Keratinocyte (primary cell): ENCODE measurements at regions not wholly inside any gene's neighbourhood (a gene's known extent, or its start where the extent isn't known, plus 50 kb on each side); places are given as distances from the start of the nearest gene placed in this dataset.
"Not testable (repeated sequence)": the region's sequence is repeated elsewhere in the genome, so short reads cannot be mapped to it uniquely, and the experiment has no call there.

Source experiments
- DNase-seq: peaks from one replicate; pipeline ENCODE4 v3.0.0-alpha.2; 2011; ENCODE audit warnings: low read depth, missing footprints, low spot score
- FAIRE-seq: peaks from 2 replicates; lab custom pipeline; 2011; peaks lifted over from hg19 to GRCh38; lab: Jason Lieb, UNC
- H2AFZ ChIP-seq: 2 replicates; pipeline ENCODE4 v1.6.0; 2012; ENCODE audit warnings: low read length, control low read depth, inconsistent platforms; ENCODE audit not compliant: control insufficient read depth
- H3K27ac ChIP-seq: 2 replicates; pipeline ENCODE4 v1.5.1; 2011; ENCODE audit warnings: low read length; ENCODE audit not compliant: control insufficient read depth, insufficient read depth
- H3K27me3 ChIP-seq: 3 replicates; pipeline ENCODE4 v1.6.0; 2011; ENCODE audit warnings: low read length; ENCODE audit not compliant: control insufficient read depth, insufficient read depth; ENCODE audit errors: extremely low read depth
- H3K36me3 ChIP-seq, 2 experiments: 2 replicates in 1 of 2; 3 replicates in 1 of 2; pipeline ENCODE4 v1.5.1; 2011; ENCODE audit warnings: low read length in 2 of 2, mild to moderate bottlenecking in 1 of 2; ENCODE audit not compliant: control insufficient read depth in 2 of 2, insufficient read depth in 2 of 2; ENCODE audit errors: extremely low read depth in 1 of 2
- H3K4me1 ChIP-seq: 3 replicates; pipeline ENCODE4 v1.5.1; 2011; ENCODE audit warnings: low read length; ENCODE audit not compliant: control insufficient read depth, insufficient read depth; ENCODE audit errors: extremely low read depth
- H3K4me2 ChIP-seq: 3 replicates; pipeline ENCODE4 v1.6.0; 2011; ENCODE audit warnings: low read depth, low read length; ENCODE audit not compliant: control insufficient read depth, insufficient read depth; ENCODE audit errors: extremely low read depth
- H3K4me3 ChIP-seq, 3 experiments: fragments of 200-600 bp in 1 of 3; sonication (generic) in 1 of 3; 2 replicates in 2 of 3; 3 replicates in 1 of 3; pipeline ENCODE4 v1.5.1; 2011 to 2016; ENCODE audit warnings: low read length in 3 of 3, mild to moderate bottlenecking in 3 of 3, control low read depth in 2 of 3, inconsistent platforms in 1 of 3, low read depth in 1 of 3, mixed read lengths in 1 of 3, mixed run types in 1 of 3, moderate library complexity in 1 of 3; ENCODE audit not compliant: control insufficient read depth in 2 of 3, insufficient read depth in 2 of 3; ENCODE audit errors: extremely low read depth in 1 of 3
- H3K79me2 ChIP-seq: 2 replicates; pipeline ENCODE4 v1.6.0; 2012; ENCODE audit warnings: low read length; ENCODE audit not compliant: control insufficient read depth, insufficient read depth
- H3K9ac ChIP-seq: 3 replicates; pipeline ENCODE4 v1.6.0; 2011; ENCODE audit warnings: low read length; ENCODE audit not compliant: control insufficient read depth, insufficient read depth; ENCODE audit errors: extremely low read depth
- H3K9me1 ChIP-seq: 3 replicates; pipeline ENCODE4 v1.6.0; 2011; ENCODE audit warnings: low read length; ENCODE audit not compliant: control insufficient read depth, insufficient read depth; ENCODE audit errors: extremely low read depth
- H3K9me3 ChIP-seq: 2 replicates; pipeline ENCODE4 v1.5.1; 2012; ENCODE audit warnings: low read depth, low read length; ENCODE audit not compliant: control insufficient read depth
- H4K20me1 ChIP-seq: 3 replicates; pipeline ENCODE4 v1.6.0; 2011; ENCODE audit warnings: low read length; ENCODE audit not compliant: control insufficient read depth, insufficient read depth; ENCODE audit errors: extremely low read depth
- CTCF ChIP-seq, 3 experiments: IDR thresholded peaks in 1 of 3; conservative IDR thresholded peaks in 1 of 3; optimal IDR thresholded peaks in 1 of 3; 2 replicates in 2 of 3; 3 replicates in 1 of 3; pipeline versions ENCODE3 to v1.5.1; 2011; ENCODE audit warnings: low read length in 3 of 3, mild to moderate bottlenecking in 3 of 3, moderate library complexity in 2 of 3, control low read depth in 1 of 3, inconsistent platforms in 1 of 3; ENCODE audit not compliant: insufficient read depth in 2 of 3; ENCODE audit errors: extremely low read depth in 1 of 3
- EZH2 ChIP-seq: IDR thresholded peaks from one replicate; pipeline ENCODE4 v1.6.1; 2012; ENCODE audit warnings: inconsistent platforms, mild to moderate bottlenecking, low read length, moderate library complexity
- dilution Hi-C: fragments of 300-500 bp; cut with MboI; formaldehyde crosslinking; loops from one replicate; pipeline ENCODE4 v1.7.0; 2020; ENCODE audit warnings: low sequenced_read_pairs; ENCODE audit not compliant: extremely low pct_ligation_motif_present

GRCh38 chr2:47728551-47728950 is 54.4 kb upstream of the MSH6 start:
- H4K20me1 ChIP-seq = no peaks in the 10 kb centered on the region
- H3K9me1 ChIP-seq = no peaks in the 10 kb centered on the region
- dilution Hi-C loops = no loop called here
- H3K79me2 ChIP-seq = no peaks in the 10 kb centered on the region
- DNase-seq (no peak), FAIRE-seq (no peak)
- H3K9me3 ChIP-seq = no peaks in the 10 kb centered on the region
- no peaks in the 10 kb centered on the region for H3K36me3 ChIP-seq
- H3K27me3 ChIP-seq = no peaks in the 10 kb centered on the region
- H3K4me3 ChIP-seq = no peak overlapping the region
- TF ChIP-seq CTCF (optimal IDR thresholded peaks at IDR 0.05 in 1 of 3, IDR thresholded peaks at IDR 0.05 in 1 of 3, conservative IDR thresholded peaks at IDR 0.05 in 1 of 3; ENCODE audit: extremely low read depth in 1 of 3, insufficient read depth in 2 of 3, low read length in 3 of 3) (no peak), EZH2 (no peak)
- no peak overlapping the region for H3K4me2 ChIP-seq
- H3K4me1 ChIP-seq = no peaks in the 10 kb centered on the region
- no peak overlapping the region for H3K9ac ChIP-seq
- no peak overlapping the region for H2AFZ ChIP-seq
- H3K27ac ChIP-seq = no peak overlapping the region

GRCh38 chr2:47727956-47728355 is 55.0 kb upstream of the MSH6 start:
- H3K36me3 ChIP-seq = no peaks in the 10 kb centered on the region
- H3K4me3 ChIP-seq = no peak overlapping the region
- DNase-seq (no peak), FAIRE-seq (no peak)
- no peak overlapping the region for H2AFZ ChIP-seq
- H3K9me1 ChIP-seq = no peaks in the 10 kb centered on the region
- no peaks in the 10 kb centered on the region for H3K27me3 ChIP-seq
- no peaks in the 10 kb centered on the region for H3K9me3 ChIP-seq
- dilution Hi-C loops = no loop called here
- H3K27ac ChIP-seq = no peak overlapping the region
- H3K4me1 ChIP-seq = no peaks in the 10 kb centered on the region
- TF ChIP-seq EZH2 (no peak), CTCF (optimal IDR thresholded peaks at IDR 0.05 in 1 of 3, IDR thresholded peaks at IDR 0.05 in 1 of 3, conservative IDR thresholded peaks at IDR 0.05 in 1 of 3; ENCODE audit: extremely low read depth in 1 of 3, insufficient read depth in 2 of 3, low read length in 3 of 3) (no peak)
- H3K79me2 ChIP-seq = no peaks in the 10 kb centered on the region
- no peaks in the 10 kb centered on the region for H4K20me1 ChIP-seq
- H3K4me2 ChIP-seq = no peak overlapping the region
- H3K9ac ChIP-seq = no peak overlapping the region

GRCh38 chr2:47726978-47727377 is 56.0 kb upstream of the MSH6 start:
- H2AFZ ChIP-seq, FAIRE-seq, H3K4me1 ChIP-seq, H3K9me3 ChIP-seq, H4K20me1 ChIP-seq, H3K4me2 ChIP-seq, H3K79me2 ChIP-seq, H3K27me3 ChIP-seq, H3K36me3 ChIP-seq, DNase-seq, dilution Hi-C loops, H3K27ac ChIP-seq, H3K9me1 ChIP-seq, H3K4me3 ChIP-seq, H3K9ac ChIP-seq: not testable (repeated sequence)
